Skeletal muscle tissue (tissue), 3 donors: ENCODE measurements at regions not wholly inside any gene's neighbourhood (a gene's known extent, or its start where the extent isn't known, plus 50 kb on each side); places are given as distances from the start of the nearest gene placed in this dataset.

Experiments
- H3K27ac ChIP-seq: one replicate; pipeline ENCODE4 v1.7.0; 2013; ENCODE audit warnings: mild to moderate bottlenecking, low read depth, low read length, inconsistent platforms
- H3K27me3 ChIP-seq, 3 donors: one replicate each; pipeline ENCODE4 v1.7.0; 2013; ENCODE audit warnings: low read length in 3 of 3; ENCODE audit not compliant: control insufficient read depth in 3 of 3, insufficient read depth in 3 of 3
- H3K36me3 ChIP-seq, 3 donors: one replicate each; pipeline ENCODE4 v1.7.0; 2013; ENCODE audit warnings: low read length in 3 of 3; ENCODE audit not compliant: control insufficient read depth in 3 of 3, insufficient read depth in 3 of 3
- H3K4me1 ChIP-seq, 3 donors: one replicate each; pipeline ENCODE4 v1.7.0; 2013; ENCODE audit warnings: low read length in 3 of 3, mild to moderate bottlenecking in 3 of 3; ENCODE audit not compliant: control insufficient read depth in 3 of 3, insufficient read depth in 3 of 3
- H3K4me3 ChIP-seq, 3 donors: one replicate each; pipeline ENCODE4 v1.7.0; 2013; ENCODE audit warnings: low read length in 3 of 3
- H3K9ac ChIP-seq, 3 donors: one replicate each; pipeline ENCODE4 v1.7.0; 2013; ENCODE audit warnings: low read length in 3 of 3, mild to moderate bottlenecking in 3 of 3, moderate library complexity in 2 of 3, low read depth in 1 of 3
- H3K9me3 ChIP-seq, 3 donors: one replicate each; pipeline ENCODE4 v1.7.0; 2013; ENCODE audit warnings: low read length in 3 of 3; ENCODE audit not compliant: control insufficient read depth in 3 of 3
- donor health status: Osteomylitis.

DNA sequence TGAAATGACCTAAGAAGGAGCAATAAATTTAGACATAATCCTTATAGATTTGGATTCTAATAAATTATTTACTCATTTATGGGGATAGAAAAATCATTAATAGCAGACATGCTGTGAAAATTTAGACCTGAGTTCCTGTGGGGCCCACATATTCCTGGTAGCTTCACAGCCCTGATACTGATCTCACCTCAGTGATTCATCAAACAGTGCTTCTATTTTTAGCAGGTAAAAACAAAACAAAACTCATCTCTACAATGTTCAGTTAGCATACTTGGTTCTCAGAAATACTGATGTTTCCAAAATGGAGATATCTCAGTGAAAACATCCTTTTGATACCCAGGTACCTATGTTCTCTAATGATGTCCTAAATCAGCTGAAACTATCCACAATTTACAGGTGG is 841.1 kb upstream of the SORCS1 start:
- H3K4me3 ChIP-seq: no peak overlapping the region
- H3K9me3 ChIP-seq: no peaks in the 10 kb centered on the region
- no peak overlapping the region for H3K27ac ChIP-seq
- H3K4me1 ChIP-seq: no peaks in the 10 kb centered on the region
- no peak overlapping the region for H3K9ac ChIP-seq
- no peaks in the 10 kb centered on the region for H3K36me3 ChIP-seq
- no peaks in the 10 kb centered on the region for H3K27me3 ChIP-seq

DNA sequence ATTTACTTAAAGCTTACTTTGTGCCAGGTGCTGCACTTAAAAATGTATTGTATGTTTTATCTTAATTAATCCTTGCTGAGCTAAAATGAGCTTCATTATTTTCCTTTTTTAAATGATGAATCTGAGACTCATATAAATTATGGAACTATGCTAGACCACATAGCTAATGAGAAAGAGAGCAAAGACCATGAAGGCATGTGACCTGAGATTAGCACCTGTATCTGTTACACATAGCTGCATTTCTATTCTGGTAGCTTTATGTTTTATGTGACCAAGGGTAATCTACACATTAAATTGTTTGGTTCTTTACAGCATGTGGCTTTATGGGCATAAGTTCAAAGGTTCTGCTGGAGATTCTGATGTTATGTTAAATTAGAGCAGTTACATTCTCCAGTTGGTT is 839.1 kb upstream of the SORCS1 start:
- Histone ChIP-seq H3K27me3 (no peaks in the 10 kb centered on the region), H3K36me3 (no peaks in the 10 kb centered on the region), H3K9me3 (no peaks in the 10 kb centered on the region), H3K9ac (no peak overlapping the region), H3K4me1 (no peaks in the 10 kb centered on the region), H3K4me3 (no peak overlapping the region), H3K27ac (no peak overlapping the region)

DNA sequence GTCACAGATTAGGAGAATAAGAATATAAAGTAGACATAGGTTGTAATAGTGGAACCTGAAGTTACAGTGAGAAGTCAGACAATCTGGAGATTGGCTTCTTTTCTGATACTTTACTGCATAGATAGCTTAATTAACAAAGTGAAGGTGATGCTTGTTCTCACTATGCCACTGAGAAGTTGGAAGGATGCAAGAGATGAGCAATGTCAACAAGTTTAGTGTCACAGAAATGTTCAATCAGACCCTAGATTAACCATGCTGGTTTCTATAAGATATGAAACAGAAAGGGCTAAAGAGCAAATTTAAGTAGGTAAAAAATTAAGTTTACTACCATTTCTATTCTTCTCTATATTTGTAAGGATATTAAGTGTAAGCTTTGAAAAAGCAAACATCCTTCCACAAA is 838.6 kb upstream of the SORCS1 start:
- H3K27me3 ChIP-seq: no peaks in the 10 kb centered on the region
- no peaks in the 10 kb centered on the region for H3K9me3 ChIP-seq
- H3K9ac ChIP-seq: no peak overlapping the region
- H3K4me3 ChIP-seq: no peak overlapping the region
- H3K36me3 ChIP-seq: no peaks in the 10 kb centered on the region
- no peaks in the 10 kb centered on the region for H3K4me1 ChIP-seq
- no peak overlapping the region for H3K27ac ChIP-seq

DNA sequence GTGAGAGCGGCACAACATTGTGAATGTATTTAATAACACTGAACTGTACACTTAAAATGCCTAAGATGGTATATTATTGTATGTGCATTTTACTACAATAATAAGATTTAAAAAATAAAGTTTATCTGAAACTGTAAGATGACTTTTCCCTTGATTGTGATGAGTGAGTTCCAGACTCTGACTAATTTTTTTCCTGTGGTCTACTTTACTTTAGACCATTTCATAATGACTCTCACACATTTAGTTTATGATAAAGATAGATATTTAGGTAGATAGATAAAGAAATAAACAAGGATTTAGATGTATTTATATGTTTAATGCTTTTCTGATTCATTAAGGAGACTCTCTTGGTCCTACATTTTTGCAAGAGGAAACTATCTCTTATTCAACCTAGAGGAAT is 835.9 kb upstream of the SORCS1 start:
- Histone ChIP-seq H3K27ac (no peak overlapping the region), H3K36me3 (no peaks in the 10 kb centered on the region), H3K27me3 (no peaks in the 10 kb centered on the region), H3K9me3 (no peaks in the 10 kb centered on the region), H3K9ac (no peak overlapping the region), H3K4me1 (no peaks in the 10 kb centered on the region), H3K4me3 (no peak overlapping the region)

DNA sequence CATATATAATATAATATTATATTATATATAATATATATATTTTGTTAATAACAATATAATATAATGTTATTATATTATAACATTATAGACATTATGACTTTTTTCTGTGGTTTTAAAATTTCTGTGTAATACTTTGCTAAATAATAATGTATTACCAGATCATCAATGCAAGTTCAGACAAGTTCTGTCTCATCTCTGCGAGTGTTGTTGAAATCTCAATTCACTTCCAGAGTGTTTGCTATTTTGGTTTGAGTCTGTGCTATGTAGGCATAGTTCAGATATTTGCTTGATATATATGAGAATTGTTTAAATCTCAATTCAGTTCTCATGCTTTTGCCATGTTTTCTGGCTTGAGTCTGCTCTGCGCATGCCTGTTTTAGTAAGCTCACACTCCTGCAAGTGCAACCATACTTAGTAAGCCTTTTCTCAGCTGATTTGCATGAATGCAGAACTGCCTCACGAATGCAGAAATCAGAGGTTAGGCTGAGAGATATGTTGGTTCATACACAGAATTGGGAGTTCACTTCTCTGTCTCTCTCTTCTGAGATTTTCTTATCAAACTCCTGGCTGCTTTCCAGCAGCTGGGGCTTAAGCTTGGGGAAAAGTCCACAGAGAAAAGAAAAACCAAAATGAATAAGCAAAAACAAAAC is 830.2 kb upstream of the SORCS1 start:
- H3K27ac ChIP-seq: no peak overlapping the region
- H3K9ac ChIP-seq: no peak overlapping the region
- no peaks in the 10 kb centered on the region for H3K9me3 ChIP-seq
- no peaks in the 10 kb centered on the region for H3K27me3 ChIP-seq
- no peaks in the 10 kb centered on the region for H3K36me3 ChIP-seq
- H3K4me1 ChIP-seq: no peaks in the 10 kb centered on the region
- no peak overlapping the region for H3K4me3 ChIP-seq

DNA sequence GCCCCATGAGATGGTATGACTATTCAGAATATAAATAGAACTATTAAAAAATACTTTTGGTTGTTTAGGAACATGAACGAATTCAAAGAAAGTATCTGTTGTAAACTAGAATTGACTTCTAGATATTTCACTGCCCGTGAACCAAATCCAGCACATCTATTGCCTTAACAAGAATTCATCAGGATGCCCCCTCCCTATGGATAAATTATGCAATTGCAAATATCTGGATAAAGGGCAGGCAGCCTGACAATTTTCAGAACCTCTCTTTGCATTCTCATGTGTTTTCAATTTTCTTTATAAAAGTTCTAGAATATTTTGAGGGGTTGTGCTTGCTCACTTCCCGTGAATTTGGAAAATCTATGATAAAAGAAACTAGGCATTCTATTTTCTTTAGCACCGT is 822.1 kb upstream of the SORCS1 start:
- Histone ChIP-seq H3K27ac (no peak overlapping the region), H3K4me3 (no peak overlapping the region), H3K4me1 (no peaks in the 10 kb centered on the region), H3K27me3 (no peaks in the 10 kb centered on the region), H3K9me3 (no peaks in the 10 kb centered on the region), H3K9ac (no peak overlapping the region), H3K36me3 (no peaks in the 10 kb centered on the region)

DNA sequence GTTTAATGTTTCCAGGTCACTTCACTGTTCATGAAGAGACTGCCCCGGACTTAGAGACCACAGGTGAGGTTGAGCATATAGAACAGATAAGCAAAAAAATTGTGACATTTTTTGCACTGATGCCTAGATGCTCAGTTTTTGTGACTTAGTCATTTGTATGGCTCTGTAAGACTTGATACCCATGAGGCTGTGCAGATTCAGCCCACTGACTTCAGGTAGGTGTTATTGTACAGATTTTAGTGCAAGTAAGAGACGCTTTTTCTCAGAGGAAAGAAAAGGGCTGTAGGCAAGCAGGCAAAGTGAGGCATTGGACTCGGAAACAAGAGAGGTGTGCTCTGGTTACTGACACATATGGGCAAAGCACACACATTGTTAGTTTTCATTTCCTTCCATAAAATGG is 820.1 kb upstream of the SORCS1 start:
- H3K9me3 ChIP-seq: no peaks in the 10 kb centered on the region
- H3K9ac ChIP-seq: no peak overlapping the region
- no peaks in the 10 kb centered on the region for H3K27me3 ChIP-seq
- H3K27ac ChIP-seq: no peak overlapping the region
- no peak overlapping the region for H3K4me3 ChIP-seq
- no peaks in the 10 kb centered on the region for H3K4me1 ChIP-seq
- H3K36me3 ChIP-seq: no peaks in the 10 kb centered on the region

DNA sequence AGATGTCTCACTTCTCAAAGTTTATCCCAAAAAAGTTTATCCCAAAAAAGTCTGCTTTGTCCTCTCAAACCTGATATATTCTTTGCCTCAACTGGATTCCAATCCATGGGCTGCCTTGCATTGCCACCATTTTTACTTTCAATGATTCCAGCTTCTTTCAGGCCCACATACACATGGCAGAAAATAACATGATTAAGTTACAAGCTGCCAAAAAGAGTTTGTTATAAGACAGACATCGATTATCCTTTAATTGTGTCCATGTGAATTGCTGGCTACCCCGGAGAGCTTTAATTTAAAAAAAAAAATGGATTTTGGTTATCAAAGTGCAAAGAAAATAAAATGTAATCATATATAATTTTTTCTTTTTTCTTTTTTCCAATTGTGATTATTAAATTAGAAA is 819.6 kb upstream of the SORCS1 start:
- Histone ChIP-seq H3K4me1 (no peaks in the 10 kb centered on the region), H3K9me3 (no peaks in the 10 kb centered on the region), H3K9ac (no peak overlapping the region), H3K27ac (no peak overlapping the region), H3K36me3 (no peaks in the 10 kb centered on the region), H3K4me3 (no peak overlapping the region), H3K27me3 (no peaks in the 10 kb centered on the region)

DNA sequence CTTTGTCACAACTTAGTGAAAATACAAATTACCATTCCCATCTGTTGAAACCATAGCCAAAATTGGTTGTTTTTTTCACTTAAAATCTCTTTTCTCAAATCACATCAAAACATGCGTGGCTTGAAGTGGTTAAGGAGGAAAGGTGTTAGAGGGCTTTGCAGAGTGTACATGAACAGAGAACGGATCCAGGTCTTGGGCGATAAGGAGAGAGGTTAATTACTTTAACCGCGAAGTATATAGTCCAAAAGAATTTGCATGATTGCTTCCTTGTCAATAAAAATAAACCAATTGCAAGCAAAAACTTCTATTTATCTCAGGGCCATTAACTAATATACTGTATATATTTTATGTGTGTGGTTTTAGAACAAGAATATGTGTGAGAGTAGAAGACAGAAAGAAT is 813.9 kb upstream of the SORCS1 start:
- H3K27me3 ChIP-seq: no peaks in the 10 kb centered on the region
- no peak overlapping the region for H3K27ac ChIP-seq
- no peaks in the 10 kb centered on the region for H3K36me3 ChIP-seq
- no peaks in the 10 kb centered on the region for H3K4me1 ChIP-seq
- no peak overlapping the region for H3K4me3 ChIP-seq
- no peaks in the 10 kb centered on the region for H3K9me3 ChIP-seq
- no peak overlapping the region for H3K9ac ChIP-seq

DNA sequence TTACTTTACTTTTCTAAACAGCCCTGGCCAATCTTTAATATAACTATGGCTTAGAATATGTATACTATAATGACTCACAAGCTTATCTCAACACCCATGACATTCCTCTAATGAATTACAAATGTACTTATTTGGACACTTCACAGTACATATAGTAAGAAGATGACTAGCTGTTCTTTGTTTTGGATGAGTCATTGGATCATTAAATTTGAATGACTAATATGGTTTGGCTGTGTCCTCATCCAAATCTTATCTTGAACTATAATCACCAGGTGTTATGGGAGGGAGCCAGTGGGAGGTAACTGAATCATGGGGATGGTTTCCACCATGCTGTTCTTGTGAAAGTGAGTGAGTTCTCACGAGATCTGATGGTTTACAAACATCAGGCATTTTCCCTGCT is 807.5 kb upstream of the SORCS1 start:
- Histone ChIP-seq H3K9me3 (peaks cover 0 to 2% (median 0%) of the 10 kb centered on the region in 3 donors), H3K4me1 (no peaks in the 10 kb centered on the region), H3K4me3 (no peak overlapping the region), H3K9ac (no peak overlapping the region), H3K27ac (no peak overlapping the region), H3K27me3 (no peaks in the 10 kb centered on the region), H3K36me3 (no peaks in the 10 kb centered on the region)

DNA sequence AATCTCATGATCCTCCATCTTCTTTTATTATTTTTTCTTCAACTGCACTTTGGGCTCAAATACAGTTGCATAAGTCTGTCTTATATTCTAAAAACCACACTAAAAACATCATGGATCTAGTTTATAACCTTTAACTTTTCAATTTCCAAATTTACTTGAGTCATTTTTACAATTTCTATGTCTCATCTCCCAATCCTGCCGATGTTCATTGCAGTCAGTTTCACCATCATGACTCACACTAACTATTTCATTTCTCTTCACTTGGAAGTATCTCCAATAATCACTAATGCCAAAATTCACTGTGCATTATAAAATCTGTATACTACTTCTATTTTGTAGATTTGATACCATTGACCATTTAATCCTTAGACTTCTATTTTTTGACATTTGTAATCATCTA is 806.9 kb upstream of the SORCS1 start:
- Histone ChIP-seq H3K4me3 (no peak overlapping the region), H3K36me3 (no peaks in the 10 kb centered on the region), H3K4me1 (no peaks in the 10 kb centered on the region), H3K9me3 (peaks cover 0 to 2% (median 0%) of the 10 kb centered on the region in 3 donors), H3K9ac (no peak overlapping the region), H3K27ac (no peak overlapping the region), H3K27me3 (no peaks in the 10 kb centered on the region)
